A673 (cell line): ENCODE measurements at regions not wholly inside any gene's neighbourhood (a gene's known extent, or its start where the extent isn't known, plus 50 kb on each side); places are given as distances from the start of the nearest gene placed in this dataset.

ENCODE experiments used
- EZH2 ChIP-seq: fragments of 200-600 bp; sonication (generic); IDR thresholded peaks from 2 replicates; pipeline ENCODE4 v1.6.1; 2017; ENCODE audit warnings: borderline replicate concordance, low read depth, mild to moderate bottlenecking, mixed read lengths, antibody characterized with exemption, low read length; ENCODE audit not compliant: poor library complexity, severe bottlenecking
- TF ChIP-seq, protein P1 (sequence below): fragments of 300-800, 200-600 bp; sonication (generic); conservative IDR thresholded peaks from 2 replicates; pipeline ENCODE4 v1.5.1; 2017; ENCODE audit warnings: low read depth, mild to moderate bottlenecking, antibody characterized with exemption, low read length, moderate library complexity, mixed read lengths

DNA sequence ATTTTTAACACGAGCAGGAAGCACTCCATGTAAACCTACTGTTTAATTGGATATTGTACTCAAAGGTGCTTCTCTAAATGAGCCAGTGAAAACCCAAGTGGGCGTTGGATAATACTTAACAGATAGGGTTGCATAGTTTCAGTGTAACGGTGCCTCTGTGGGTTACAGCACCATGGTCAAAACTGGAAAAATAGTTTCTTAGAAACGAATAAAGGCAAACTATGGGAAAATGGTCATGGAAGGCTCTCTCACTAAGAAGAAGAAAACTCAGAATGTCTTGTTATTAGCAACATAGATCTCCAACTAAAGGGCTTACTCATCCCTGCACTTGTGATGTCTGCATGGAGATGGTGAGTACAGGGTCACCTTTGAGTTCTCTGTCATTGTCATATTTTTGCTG, 59.1 kb upstream of the NEDD9 start:
- no peak for TF ChIP-seq EZH2
- TF ChIP-seq, protein P1, sequence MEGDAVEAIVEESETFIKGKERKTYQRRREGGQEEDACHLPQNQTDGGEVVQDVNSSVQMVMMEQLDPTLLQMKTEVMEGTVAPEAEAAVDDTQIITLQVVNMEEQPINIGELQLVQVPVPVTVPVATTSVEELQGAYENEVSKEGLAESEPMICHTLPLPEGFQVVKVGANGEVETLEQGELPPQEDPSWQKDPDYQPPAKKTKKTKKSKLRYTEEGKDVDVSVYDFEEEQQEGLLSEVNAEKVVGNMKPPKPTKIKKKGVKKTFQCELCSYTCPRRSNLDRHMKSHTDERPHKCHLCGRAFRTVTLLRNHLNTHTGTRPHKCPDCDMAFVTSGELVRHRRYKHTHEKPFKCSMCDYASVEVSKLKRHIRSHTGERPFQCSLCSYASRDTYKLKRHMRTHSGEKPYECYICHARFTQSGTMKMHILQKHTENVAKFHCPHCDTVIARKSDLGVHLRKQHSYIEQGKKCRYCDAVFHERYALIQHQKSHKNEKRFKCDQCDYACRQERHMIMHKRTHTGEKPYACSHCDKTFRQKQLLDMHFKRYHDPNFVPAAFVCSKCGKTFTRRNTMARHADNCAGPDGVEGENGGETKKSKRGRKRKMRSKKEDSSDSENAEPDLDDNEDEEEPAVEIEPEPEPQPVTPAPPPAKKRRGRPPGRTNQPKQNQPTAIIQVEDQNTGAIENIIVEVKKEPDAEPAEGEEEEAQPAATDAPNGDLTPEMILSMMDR, result no peak
